Natural killer cell (primary cell): ENCODE measurements at regions not wholly inside any gene's neighbourhood (a gene's known extent, or its start where the extent isn't known, plus 50 kb on each side); places are given as distances from the start of the nearest gene placed in this dataset.

ENCODE experiments used
- ATAC-seq, 3 donors: fragments of 150-1000 bp in 2 of 3; fragments of 200-7000 bp in 1 of 3; cut with Tn5 transposase; 1 replicate in 1 of 3; 2 replicates in 2 of 3; pipeline ENCODE4 v1.10.0; 2021; ENCODE audit warnings: mild to moderate bottlenecking in 2 of 3, moderate library complexity in 2 of 3
- DNase-seq, 2 donors: peaks; one replicate each; pipeline versions ENCODE4 v3.0.0 to v3.0.0-alpha.2; 2013 to 2021; ENCODE audit warnings: mixed read lengths in 1 of 2
- H3K27ac ChIP-seq: one replicate; pipeline ENCODE4 v1.5.1; 2013; ENCODE audit warnings: mild to moderate bottlenecking, low read length
- H3K27me3 ChIP-seq: one replicate; pipeline ENCODE4 v1.6.1; 2013; ENCODE audit warnings: low read length; ENCODE audit not compliant: control insufficient read depth, insufficient read depth
- H3K36me3 ChIP-seq: one replicate; pipeline ENCODE4 v1.6.1; 2013; ENCODE audit warnings: low read length; ENCODE audit not compliant: control insufficient read depth, insufficient read depth
- H3K4me1 ChIP-seq: one replicate; pipeline ENCODE4 v1.6.1; 2013; ENCODE audit warnings: low read length; ENCODE audit not compliant: control insufficient read depth, insufficient read depth
- H3K4me3 ChIP-seq: one replicate; pipeline ENCODE4 v1.5.1; 2013; ENCODE audit warnings: low read length
- H3K9me3 ChIP-seq: one replicate; pipeline ENCODE4 v1.6.1; 2013; ENCODE audit warnings: low read length; ENCODE audit not compliant: control insufficient read depth, insufficient read depth
- H3K27ac Mint-ChIP-seq, 2 donors: one replicate each; pipeline ENCODE4 v1.8.0; 2022; ENCODE audit warnings: mild to moderate bottlenecking in 2 of 2, mixed read lengths in 2 of 2, moderate library complexity in 1 of 2
- H3K27me3 Mint-ChIP-seq, 2 donors: one replicate each; pipeline ENCODE4 v1.8.0; 2022; ENCODE audit warnings: low read depth in 2 of 2, mixed read lengths in 2 of 2
- H3K36me3 Mint-ChIP-seq: one replicate; pipeline ENCODE4 v1.8.0; 2022; ENCODE audit warnings: mixed read lengths
- H3K4me1 Mint-ChIP-seq, 2 donors: one replicate each; pipeline ENCODE4 v1.8.0; 2022; ENCODE audit warnings: mixed read lengths in 2 of 2
- H3K4me3 Mint-ChIP-seq: one replicate; pipeline ENCODE4 v1.8.0; 2022; ENCODE audit warnings: mild to moderate bottlenecking, moderate library complexity, mixed read lengths
- H3K9me3 Mint-ChIP-seq, 2 donors: one replicate each; pipeline ENCODE4 v1.8.0; 2022; ENCODE audit warnings: mixed read lengths in 2 of 2
- WGBS: methylation state at CpG from one replicate; pipeline ENCODE4 v1.1.7; 2013; ENCODE audit warnings: missing lambda C conversion rate; ENCODE audit not compliant: insufficient coverage; 5-methylcytosine and 5-hydroxymethylcytosine counted together
- intact Hi-C: fragments of 100-400 bp; cut with micrococcal nuclease; formaldehyde crosslinking; loops from one replicate; pipeline ENCODE4 v1.14.2; 2022
- TF ChIP-seq, protein P1 (sequence below): fragments of 200-600 bp; IDR thresholded peaks from one replicate; pipeline ENCODE4 v1.8.0; 2022; ENCODE audit warnings: antibody characterized with exemption

DNA sequence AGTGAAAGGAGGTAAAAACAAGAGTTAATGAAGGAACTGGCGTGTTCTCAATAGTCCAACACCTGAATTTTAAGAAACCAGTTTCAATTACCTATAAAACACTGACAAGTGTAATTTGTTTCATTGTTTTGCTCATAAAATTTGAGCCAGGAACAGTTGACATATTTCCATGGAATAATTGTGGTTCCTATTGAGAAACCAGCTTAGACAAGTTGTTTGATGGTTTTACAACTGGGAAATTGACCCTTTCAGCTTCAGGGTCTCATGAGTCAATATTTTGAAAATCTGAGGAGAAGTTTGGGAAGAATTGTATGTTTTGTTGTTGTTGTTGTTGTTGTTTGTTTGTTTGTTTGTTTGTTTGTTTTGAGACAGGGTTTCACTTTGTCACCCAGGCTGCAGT lies 69.1 kb upstream of the GADD45A start:
- WGBS, result 83% methylated on average over 1 of the region's 1 CpG
- Histone ChIP-seq H3K27me3 (peaks cover 4% of the 10 kb centered on the region), H3K36me3 (no peaks in the 10 kb centered on the region), H3K4me1 (no peaks in the 10 kb centered on the region), H3K9me3 (no peaks in the 10 kb centered on the region), H3K27ac (no peak overlapping the region), H3K4me3 (no peak overlapping the region)
- intact Hi-C loops, result no loop called here
- Mint-ChIP-seq H3K9me3 (no peaks in the 10 kb centered on the region), H3K36me3 (no peaks in the 10 kb centered on the region), H3K4me1 (no peaks in the 10 kb centered on the region), H3K27ac (no peak overlapping the region), H3K4me3 (no peak overlapping the region), H3K27me3 (peaks cover 11 to 16% of the 10 kb centered on the region in 2 donors)
- DNase-seq (no peak), ATAC-seq (no peak)
- TF ChIP-seq, protein P1, sequence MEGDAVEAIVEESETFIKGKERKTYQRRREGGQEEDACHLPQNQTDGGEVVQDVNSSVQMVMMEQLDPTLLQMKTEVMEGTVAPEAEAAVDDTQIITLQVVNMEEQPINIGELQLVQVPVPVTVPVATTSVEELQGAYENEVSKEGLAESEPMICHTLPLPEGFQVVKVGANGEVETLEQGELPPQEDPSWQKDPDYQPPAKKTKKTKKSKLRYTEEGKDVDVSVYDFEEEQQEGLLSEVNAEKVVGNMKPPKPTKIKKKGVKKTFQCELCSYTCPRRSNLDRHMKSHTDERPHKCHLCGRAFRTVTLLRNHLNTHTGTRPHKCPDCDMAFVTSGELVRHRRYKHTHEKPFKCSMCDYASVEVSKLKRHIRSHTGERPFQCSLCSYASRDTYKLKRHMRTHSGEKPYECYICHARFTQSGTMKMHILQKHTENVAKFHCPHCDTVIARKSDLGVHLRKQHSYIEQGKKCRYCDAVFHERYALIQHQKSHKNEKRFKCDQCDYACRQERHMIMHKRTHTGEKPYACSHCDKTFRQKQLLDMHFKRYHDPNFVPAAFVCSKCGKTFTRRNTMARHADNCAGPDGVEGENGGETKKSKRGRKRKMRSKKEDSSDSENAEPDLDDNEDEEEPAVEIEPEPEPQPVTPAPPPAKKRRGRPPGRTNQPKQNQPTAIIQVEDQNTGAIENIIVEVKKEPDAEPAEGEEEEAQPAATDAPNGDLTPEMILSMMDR, result no peak

DNA sequence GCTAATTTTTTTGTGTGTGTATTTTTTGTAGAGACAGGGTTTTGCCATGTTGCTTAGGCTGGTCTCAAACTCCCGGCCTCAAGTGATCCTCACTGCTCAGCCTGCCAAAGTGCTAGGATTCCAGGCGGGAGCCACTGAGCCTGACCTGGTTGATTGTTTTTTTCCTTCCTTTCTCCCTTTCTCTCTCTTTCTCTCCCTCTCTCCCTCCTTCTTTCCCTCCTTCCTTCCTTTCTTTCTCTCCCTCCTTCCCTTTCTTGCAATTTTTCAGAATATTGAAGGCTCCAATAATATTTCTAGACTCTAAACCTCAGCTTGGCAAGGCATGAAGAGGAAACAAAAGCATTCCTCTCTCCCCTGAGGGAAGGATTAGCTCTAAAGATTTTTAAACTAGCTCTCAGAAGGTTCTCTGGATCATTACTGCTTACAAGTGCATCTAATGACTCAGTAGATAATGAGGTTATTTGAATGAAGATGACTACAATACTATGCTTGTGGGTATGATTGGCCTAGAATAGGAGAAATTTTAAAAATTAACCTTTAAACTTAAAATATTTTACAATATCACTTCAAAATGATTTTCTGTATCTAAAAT lies 68.5 kb upstream of the GADD45A start:
- no peak for DNase-seq
- Histone ChIP-seq H3K27me3 (peaks cover 4% of the 10 kb centered on the region), H3K4me3 (no peak overlapping the region), H3K4me1 (no peaks in the 10 kb centered on the region), H3K36me3 (no peaks in the 10 kb centered on the region), H3K9me3 (no peaks in the 10 kb centered on the region), H3K27ac (no peak overlapping the region)
- TF ChIP-seq, protein P1, result no peak
- intact Hi-C loops, result no loop called here
- WGBS, result 89% methylated on average over 2 of the region's 2 CpGs
- Mint-ChIP-seq H3K36me3 (no peaks in the 10 kb centered on the region), H3K27me3 (peaks cover 13 to 19% of the 10 kb centered on the region in 2 donors), H3K4me3 (no peak overlapping the region), H3K27ac (no peak overlapping the region), H3K4me1 (no peaks in the 10 kb centered on the region), H3K9me3 (no peaks in the 10 kb centered on the region)
- no peak for ATAC-seq

- no peaks in the 10 kb centered on the region for H3K9me3 Mint-ChIP-seq
Observed at GRCh38 chr1:67618285-67619018, 66.5 kb upstream of the GADD45A start.

More at GRCh38 chr1:67618285-67619018, 66.5 kb upstream of the GADD45A start:
- Histone ChIP-seq H3K9me3 (no peaks in the 10 kb centered on the region), H3K27ac (no peak overlapping the region), H3K36me3 (no peaks in the 10 kb centered on the region), H3K27me3 (peaks cover 4% of the 10 kb centered on the region), H3K4me3 (no peak overlapping the region), H3K4me1 (no peaks in the 10 kb centered on the region)
- 70% methylated on average over 14 of the region's 14 CpGs for WGBS
- TF ChIP-seq, protein P1, result no peak
- no peaks in the 10 kb centered on the region for H3K36me3 Mint-ChIP-seq
- ATAC-seq, result no peak
- H3K4me3 Mint-ChIP-seq, result no peak overlapping the region
- intact Hi-C loops, result no loop called here
- no peaks in the 10 kb centered on the region for H3K4me1 Mint-ChIP-seq
- no peak for DNase-seq
- H3K27me3 Mint-ChIP-seq, result peaks cover 13 to 26% of the 10 kb centered on the region in 2 donors
- H3K27ac Mint-ChIP-seq, result no peak overlapping the region
